B cell (primary cell): ENCODE measurements at regions not wholly inside any gene's neighbourhood (a gene's known extent, or its start where the extent isn't known, plus 50 kb on each side); places are given as distances from the start of the nearest gene placed in this dataset.
"Not testable (repeated sequence)": the region's sequence is repeated elsewhere in the genome, so short reads cannot be mapped to it uniquely, and the experiment has no call there.

Experiments used
- ATAC-seq: fragments of 200-7000 bp; cut with Tn5 transposase; one replicate; pipeline ENCODE4 v1.10.0; 2021; ENCODE audit warnings: low read depth, mild to moderate bottlenecking, moderate number of reproducible peaks, moderate library complexity
- CTCF ChIA-PET: fragments of 350-600 bp; sonication (Branson Sonifier 250); formaldehyde crosslinking; loops from one replicate; lab custom pipeline; 2021; ENCODE audit warnings: antibody characterized with exemption, inconsistent platforms; lab: Charles Lee
- POLR2A ChIA-PET: fragments of 350-600 bp; sonication (Branson Sonifier 250); formaldehyde crosslinking; loops from one replicate; lab custom pipeline; 2021; ENCODE audit warnings: antibody characterized with exemption; lab: Charles Lee
- DNase-seq: peaks from one replicate; pipeline ENCODE4 v3.0.0; 2013
- H2AFZ ChIP-seq: 2 replicates; pipeline ENCODE4 v1.6.1; 2012; ENCODE audit warnings: mild to moderate bottlenecking, low read depth, low read length; ENCODE audit not compliant: insufficient read depth, poor library complexity, severe bottlenecking
- H3K27ac ChIP-seq, 2 donors: 1 replicate in 1 of 2; 2 replicates in 1 of 2; pipeline ENCODE4 v1.5.1; 2012 to 2013; ENCODE audit warnings: low read length in 2 of 2, mild to moderate bottlenecking in 2 of 2, moderate library complexity in 1 of 2
- H3K27me3 ChIP-seq, 4 experiments: fragments of 200-600 bp in 1 of 4; sonication (generic) in 1 of 4; replicated peaks in 1 of 4; 1 replicate in 2 of 4; 2 replicates in 2 of 4; pipeline versions ENCODE4 v1.6.1 to v1.7.0; 2013 to 2016; ENCODE audit warnings: low read length in 3 of 4, mild to moderate bottlenecking in 2 of 4, mixed read lengths in 1 of 4, moderate library complexity in 1 of 4; ENCODE audit not compliant: insufficient read depth in 4 of 4, control insufficient read depth in 3 of 4; ENCODE audit errors: control extremely low read depth in 1 of 4
- H3K36me3 ChIP-seq, 2 experiments: replicated peaks in 1 of 2; 1 replicate in 1 of 2; 2 replicates in 1 of 2; pipeline versions ENCODE4 v1.6.1 to v1.7.1; 2013; ENCODE audit warnings: low read length in 1 of 2; ENCODE audit not compliant: insufficient read depth in 2 of 2, control insufficient read depth in 1 of 2; ENCODE audit errors: control extremely low read depth in 1 of 2, extremely low read depth in 1 of 2
- H3K4me1 ChIP-seq, 2 donors: fragments of 200-600 bp in 1 of 2; sonication (generic) in 1 of 2; 1 replicate in 1 of 2; 2 replicates in 1 of 2; pipeline versions ENCODE4 v1.5.1 to v1.6.1; 2013 to 2017; ENCODE audit warnings: low read length in 2 of 2; ENCODE audit not compliant: control insufficient read depth in 2 of 2, insufficient read depth in 2 of 2
- H3K4me2 ChIP-seq: replicated peaks from 2 replicates; pipeline ENCODE3; 2012; ENCODE audit warnings: mild to moderate bottlenecking, low read depth, low read length; ENCODE audit not compliant: poor library complexity, severe bottlenecking
- H3K4me3 ChIP-seq, 5 experiments: fragments of 200-600 bp in 1 of 5; sonication (generic) in 1 of 5; 1 replicate in 3 of 5; 2 replicates in 2 of 5; pipeline versions ENCODE4 v1.5.1 to v1.7.0; 2011 to 2016; ENCODE audit warnings: low read length in 4 of 5, mild to moderate bottlenecking in 4 of 5, low read depth in 2 of 5, control low read depth in 1 of 5, moderate library complexity in 1 of 5; ENCODE audit not compliant: insufficient read depth in 1 of 5; ENCODE audit errors: control extremely low read depth in 1 of 5, extremely low read depth in 1 of 5
- H3K79me2 ChIP-seq: fragments of 200-600 bp; sonication (generic); one replicate; pipeline ENCODE4 v1.6.0; 2016; ENCODE audit warnings: low read length; ENCODE audit not compliant: control insufficient read depth, insufficient read depth
- H3K9ac ChIP-seq: fragments of 200-600 bp; sonication (generic); 2 replicates; pipeline ENCODE4 v1.6.1; 2017; ENCODE audit warnings: mild to moderate bottlenecking, low read length, moderate library complexity
- H3K9me3 ChIP-seq, 3 donors: one replicate each; pipeline versions ENCODE4 v1.6.1 to v1.7.1; 2013; ENCODE audit warnings: low read length in 2 of 3; ENCODE audit not compliant: control insufficient read depth in 2 of 3, insufficient read depth in 1 of 3; ENCODE audit errors: control extremely low read depth in 1 of 3
- H4K20me1 ChIP-seq: 2 replicates; pipeline ENCODE4 v1.6.0; 2012; ENCODE audit warnings: mild to moderate bottlenecking, low read length; ENCODE audit not compliant: insufficient read depth, control insufficient read depth, poor library complexity, severe bottlenecking
- H3K27ac Mint-ChIP-seq: one replicate; pipeline ENCODE4 v1.8.0; 2021; ENCODE audit warnings: mixed read lengths
- H3K27me3 Mint-ChIP-seq: one replicate; pipeline ENCODE4 v1.8.0; 2021; ENCODE audit warnings: mixed read lengths
- H3K4me1 Mint-ChIP-seq: one replicate; pipeline ENCODE4 v1.8.0; 2021; ENCODE audit warnings: mixed read lengths
- H3K4me3 Mint-ChIP-seq: one replicate; pipeline ENCODE4 v1.8.0; 2021; ENCODE audit warnings: mixed read lengths
- H3K9me3 Mint-ChIP-seq: one replicate; pipeline ENCODE4 v1.8.0; 2022; ENCODE audit warnings: mixed read lengths; ENCODE audit not compliant: insufficient read depth
- CTCF ChIP-seq: fragments of 200-600 bp; IDR thresholded peaks from one replicate; pipeline ENCODE4 v1.8.0; 2022; ENCODE audit warnings: antibody characterized with exemption, mild to moderate bottlenecking
- EZH2 ChIP-seq: IDR thresholded peaks from 2 replicates; pipeline ENCODE4 v1.6.1; 2012; ENCODE audit warnings: borderline replicate concordance, low read depth, mild to moderate bottlenecking, moderate library complexity, low read length; ENCODE audit not compliant: insufficient read depth, poor library complexity, severe bottlenecking
- WGBS: methylation state at CpG from one replicate; pipeline ENCODE4 v1.1.5; 2013; ENCODE audit warnings: missing lambda C conversion rate; ENCODE audit not compliant: insufficient coverage; 5-methylcytosine and 5-hydroxymethylcytosine counted together
- intact Hi-C: fragments of 100-400 bp; cut with micrococcal nuclease; formaldehyde crosslinking; loops from one replicate; pipeline ENCODE4 v1.10.0; 2022

GRCh38 chrX:135651647-135652295, 61.7 kb upstream of the CT45A1 start:
- ChIA-PET POLR2A (no interaction called here), CTCF (no interaction called here)
- Histone ChIP-seq H4K20me1 (no peaks in the 10 kb centered on the region), H3K9ac (no peak overlapping the region), H3K79me2 (no peaks in the 10 kb centered on the region), H2AFZ (no peak overlapping the region), H3K27me3 (no peaks in the 10 kb centered on the region), H3K4me2 (no peak overlapping the region), H3K4me3 (no peak overlapping the region), H3K9me3 (no peaks in the 10 kb centered on the region), H3K27ac (no peak overlapping the region), H3K36me3 (no peaks in the 10 kb centered on the region), H3K4me1 (no peaks in the 10 kb centered on the region)
- no CpG with 5 or more reads among the region's 6 CpGs for WGBS
- no peak overlapping the region for H3K27ac Mint-ChIP-seq
- no peak overlapping the region for H3K4me3 Mint-ChIP-seq
- H3K4me1 Mint-ChIP-seq, result no peaks in the 10 kb centered on the region
- no peak for DNase-seq
- no peak for ATAC-seq
- intact Hi-C loops, result no loop called here
- no peaks in the 10 kb centered on the region for H3K27me3 Mint-ChIP-seq
- no peaks in the 10 kb centered on the region for H3K9me3 Mint-ChIP-seq
- TF ChIP-seq CTCF, result no peak
- TF ChIP-seq EZH2, result no peak

GRCh38 chrX:135652602-135653001, 60.8 kb upstream of the CT45A1 start:
- DNase-seq (no peak), ATAC-seq (no peak)
- Mint-ChIP-seq H3K4me1 (no peaks in the 10 kb centered on the region), H3K27ac (no peak overlapping the region), H3K27me3 (no peaks in the 10 kb centered on the region), H3K9me3 (no peaks in the 10 kb centered on the region), H3K4me3 (no peak overlapping the region)
- Histone ChIP-seq H3K27me3 (no peaks in the 10 kb centered on the region), H3K27ac (no peak overlapping the region), H3K9me3 (no peaks in the 10 kb centered on the region), H4K20me1 (no peaks in the 10 kb centered on the region), H3K79me2 (no peaks in the 10 kb centered on the region), H3K4me3 (no peak overlapping the region), H3K9ac (no peak overlapping the region), H3K4me2 (no peak overlapping the region), H2AFZ (no peak overlapping the region), H3K36me3 (no peaks in the 10 kb centered on the region), H3K4me1 (no peaks in the 10 kb centered on the region)
- WGBS, result no CpG with 5 or more reads among the region's 2 CpGs
- CTCF ChIA-PET, result no interaction called here
- TF ChIP-seq CTCF, result no peak
- no peak for TF ChIP-seq EZH2
- intact Hi-C loops, result no loop called here
- POLR2A ChIA-PET, result no interaction called here

- H3K79me2 ChIP-seq, H3K9me3 Mint-ChIP-seq, POLR2A ChIA-PET, H3K4me1 ChIP-seq, H3K27me3 ChIP-seq, intact Hi-C loops, H3K27me3 Mint-ChIP-seq, H3K27ac ChIP-seq, DNase-seq, H3K4me3 ChIP-seq, ATAC-seq, H2AFZ ChIP-seq, H3K36me3 ChIP-seq, H3K4me1 Mint-ChIP-seq, H4K20me1 ChIP-seq, H3K4me3 Mint-ChIP-seq, H3K9ac ChIP-seq, H3K9me3 ChIP-seq, H3K4me2 ChIP-seq, H3K27ac Mint-ChIP-seq, CTCF ChIA-PET: not testable (repeated sequence)
- WGBS, result no CpG with 5 or more reads among the region's 7 CpGs
These were observed 55.3 kb upstream of the CT45A1 start for GRCh38 chrX:135657952-135658654.
